ENCODE measurements at regions not wholly inside any gene's neighbourhood (a gene's known extent, or its start where the extent isn't known, plus 50 kb on each side); places are given as distances from the start of the nearest gene placed in this dataset.

DNA sequence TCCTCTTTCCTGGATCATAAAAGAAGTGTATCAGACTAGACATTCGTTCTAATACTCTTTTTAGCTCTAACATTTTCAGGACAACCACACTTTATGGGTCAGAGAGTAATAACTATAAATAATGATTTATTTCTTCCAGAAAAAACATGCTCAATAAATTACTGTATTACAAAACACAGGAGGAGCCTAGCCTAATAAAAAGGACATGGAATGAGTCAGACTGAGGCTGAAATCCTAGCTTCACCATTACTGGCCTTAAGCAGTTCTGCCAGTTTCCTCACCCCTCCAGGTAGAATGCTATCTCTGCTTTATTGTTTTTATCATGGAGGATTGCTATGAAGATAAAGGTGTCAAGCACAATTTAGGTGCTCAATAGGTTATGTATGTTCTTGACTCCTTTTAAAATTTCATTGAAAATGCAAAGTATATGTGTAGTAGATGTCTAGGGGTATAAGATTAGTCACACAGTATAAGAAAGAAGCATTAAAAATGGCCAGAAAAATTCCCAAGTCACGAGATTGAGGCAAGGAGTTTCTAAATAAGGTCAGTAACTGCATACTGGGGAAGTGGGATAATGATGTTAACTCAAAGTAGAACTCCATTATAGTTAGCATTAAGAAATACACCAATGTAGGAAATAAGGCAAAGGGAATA lies 105.5 kb upstream of the NEUROD1 start:
- TF ChIP-seq, protein P1, sequence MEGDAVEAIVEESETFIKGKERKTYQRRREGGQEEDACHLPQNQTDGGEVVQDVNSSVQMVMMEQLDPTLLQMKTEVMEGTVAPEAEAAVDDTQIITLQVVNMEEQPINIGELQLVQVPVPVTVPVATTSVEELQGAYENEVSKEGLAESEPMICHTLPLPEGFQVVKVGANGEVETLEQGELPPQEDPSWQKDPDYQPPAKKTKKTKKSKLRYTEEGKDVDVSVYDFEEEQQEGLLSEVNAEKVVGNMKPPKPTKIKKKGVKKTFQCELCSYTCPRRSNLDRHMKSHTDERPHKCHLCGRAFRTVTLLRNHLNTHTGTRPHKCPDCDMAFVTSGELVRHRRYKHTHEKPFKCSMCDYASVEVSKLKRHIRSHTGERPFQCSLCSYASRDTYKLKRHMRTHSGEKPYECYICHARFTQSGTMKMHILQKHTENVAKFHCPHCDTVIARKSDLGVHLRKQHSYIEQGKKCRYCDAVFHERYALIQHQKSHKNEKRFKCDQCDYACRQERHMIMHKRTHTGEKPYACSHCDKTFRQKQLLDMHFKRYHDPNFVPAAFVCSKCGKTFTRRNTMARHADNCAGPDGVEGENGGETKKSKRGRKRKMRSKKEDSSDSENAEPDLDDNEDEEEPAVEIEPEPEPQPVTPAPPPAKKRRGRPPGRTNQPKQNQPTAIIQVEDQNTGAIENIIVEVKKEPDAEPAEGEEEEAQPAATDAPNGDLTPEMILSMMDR (IDR thresholded peaks at IDR 0.05), result no peak
- TF ChIP-seq POLR2A (IDR thresholded peaks at IDR 0.05), result no peak
